ENCODE measurements at regions not wholly inside any gene's neighbourhood (a gene's known extent, or its start where the extent isn't known, plus 50 kb on each side); places are given as distances from the start of the nearest gene placed in this dataset.

DNA sequence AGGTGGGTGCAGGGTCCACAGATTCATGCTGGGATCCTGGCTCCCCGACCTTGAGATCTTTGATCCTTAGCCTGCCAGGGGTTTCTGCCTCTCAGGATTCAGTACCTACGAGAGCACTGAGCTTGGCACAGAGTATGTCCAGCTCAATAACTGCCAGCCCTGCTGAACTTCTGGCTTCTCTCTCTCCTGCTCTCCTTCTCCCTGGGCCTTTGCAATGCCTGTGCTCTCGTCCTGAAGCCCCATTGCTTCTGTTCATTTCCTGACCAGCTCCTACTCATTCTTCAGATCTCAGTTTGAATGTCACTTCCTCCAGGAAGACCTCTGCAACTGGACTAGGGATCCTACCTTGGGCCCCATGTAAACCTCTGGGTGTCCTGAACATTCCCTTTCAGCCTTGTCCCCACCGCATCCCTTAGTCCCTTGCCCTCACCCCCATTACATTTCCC lies 113.8 kb upstream of the HAAO start:
- TF ChIP-seq, protein P1, sequence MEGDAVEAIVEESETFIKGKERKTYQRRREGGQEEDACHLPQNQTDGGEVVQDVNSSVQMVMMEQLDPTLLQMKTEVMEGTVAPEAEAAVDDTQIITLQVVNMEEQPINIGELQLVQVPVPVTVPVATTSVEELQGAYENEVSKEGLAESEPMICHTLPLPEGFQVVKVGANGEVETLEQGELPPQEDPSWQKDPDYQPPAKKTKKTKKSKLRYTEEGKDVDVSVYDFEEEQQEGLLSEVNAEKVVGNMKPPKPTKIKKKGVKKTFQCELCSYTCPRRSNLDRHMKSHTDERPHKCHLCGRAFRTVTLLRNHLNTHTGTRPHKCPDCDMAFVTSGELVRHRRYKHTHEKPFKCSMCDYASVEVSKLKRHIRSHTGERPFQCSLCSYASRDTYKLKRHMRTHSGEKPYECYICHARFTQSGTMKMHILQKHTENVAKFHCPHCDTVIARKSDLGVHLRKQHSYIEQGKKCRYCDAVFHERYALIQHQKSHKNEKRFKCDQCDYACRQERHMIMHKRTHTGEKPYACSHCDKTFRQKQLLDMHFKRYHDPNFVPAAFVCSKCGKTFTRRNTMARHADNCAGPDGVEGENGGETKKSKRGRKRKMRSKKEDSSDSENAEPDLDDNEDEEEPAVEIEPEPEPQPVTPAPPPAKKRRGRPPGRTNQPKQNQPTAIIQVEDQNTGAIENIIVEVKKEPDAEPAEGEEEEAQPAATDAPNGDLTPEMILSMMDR (IDR thresholded peaks at IDR 0.05), result peak in 2 of 5 experiments; percentile 2 to 4
- TF ChIP-seq POLR2A (IDR thresholded peaks at IDR 0.05), result no peak

All from transverse colon (tissue), 3 donors.